Stromal cell of bone marrow (primary cell): ENCODE measurements at regions not wholly inside any gene's neighbourhood (a gene's known extent, or its start where the extent isn't known, plus 50 kb on each side); places are given as distances from the start of the nearest gene placed in this dataset.
"Not testable (repeated sequence)": the region's sequence is repeated elsewhere in the genome, so short reads cannot be mapped to it uniquely, and the experiment has no call there.

Experiments used
- DNase-seq: peaks from one replicate; pipeline ENCODE4 v3.0.0-alpha.2; 2012; ENCODE audit warnings: low read depth

DNA sequence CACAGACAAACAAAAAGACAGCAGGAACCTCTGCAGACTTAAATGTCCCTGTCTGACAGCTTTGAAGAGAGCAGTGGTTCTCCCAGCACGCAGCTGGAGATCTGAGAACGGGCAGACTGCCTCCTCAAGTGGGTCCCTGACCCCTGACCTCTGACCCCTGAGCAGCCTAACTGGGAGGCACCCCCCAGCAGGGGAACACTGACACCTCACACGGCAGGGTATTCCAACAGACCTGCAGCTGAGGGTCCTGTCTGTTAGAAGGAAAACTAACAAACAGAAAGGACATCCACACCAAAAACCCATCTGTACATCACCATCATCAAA, 182.3 kb upstream of the NECTIN3 start:
- not testable (repeated sequence) for DNase-seq

GRCh38 chr3:110894574-110894973, 177.0 kb upstream of the NECTIN3 start:
- no peak for DNase-seq

DNA sequence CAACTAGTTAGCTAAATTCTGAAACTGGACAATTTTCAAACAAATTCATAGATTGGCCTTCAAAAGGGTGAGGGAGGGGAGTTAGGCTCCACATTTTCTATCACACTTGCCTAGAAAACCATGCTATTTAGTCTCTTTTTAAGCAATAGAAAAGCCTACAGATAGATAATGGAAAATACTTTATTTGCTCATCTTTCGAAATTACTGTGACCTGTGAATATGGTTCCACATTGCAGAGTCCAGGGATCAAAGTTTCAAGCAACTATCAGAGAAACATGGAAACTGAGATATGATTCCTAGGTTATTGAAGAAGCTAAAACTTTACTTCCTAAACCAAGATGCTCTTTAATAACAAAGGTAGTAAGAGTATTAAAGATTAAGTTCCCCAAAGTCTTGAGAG, 176.6 kb upstream of the NECTIN3 start:
- DNase-seq, result no peak

- no peak for DNase-seq
Measured at GRCh38 chr3:110897046-110897445, 174.6 kb upstream of the NECTIN3 start.

GRCh38 chr3:110900576-110900975, 171.0 kb upstream of the NECTIN3 start:
- peak; percentile 47 for DNase-seq

- no peak for DNase-seq
Measured at GRCh38 chr3:110901536-110901935, 170.1 kb upstream of the NECTIN3 start.

- DNase-seq, result no peak
Measured at GRCh38 chr3:110902453-110903085, 169.0 kb upstream of the NECTIN3 start.

- DNase-seq, result no peak
Measured at GRCh38 chr3:110903771-110904519, 167.7 kb upstream of the NECTIN3 start.

GRCh38 chr3:110904520-110904890, 167.1 kb upstream of the NECTIN3 start:
- DNase-seq, result no peak

DNA sequence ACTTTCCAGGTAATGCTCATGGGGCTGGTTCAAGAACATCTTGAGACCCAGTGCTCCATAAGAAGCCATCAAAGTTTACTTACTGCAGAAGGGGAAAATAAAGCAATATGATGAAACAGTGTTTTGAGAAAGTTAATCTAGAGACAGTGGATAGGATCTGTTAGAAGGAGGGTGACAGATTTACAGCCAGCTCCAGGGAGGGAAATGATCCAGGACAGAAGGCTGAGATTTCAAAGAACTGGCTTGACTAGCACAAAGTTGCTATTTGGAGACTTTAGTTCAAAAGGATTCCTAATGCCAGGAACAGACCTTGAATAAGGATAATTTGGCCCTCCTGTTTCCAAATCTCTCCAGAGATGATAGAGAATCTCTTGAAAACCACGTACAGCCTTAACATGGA, 166.5 kb upstream of the NECTIN3 start:
- no peak for DNase-seq

- no peak for DNase-seq
Measured at GRCh38 chr3:110909839-110910238, 161.8 kb upstream of the NECTIN3 start.

- DNase-seq, result no peak
Measured at GRCh38 chr3:110910346-110910955, 161.2 kb upstream of the NECTIN3 start.

DNA sequence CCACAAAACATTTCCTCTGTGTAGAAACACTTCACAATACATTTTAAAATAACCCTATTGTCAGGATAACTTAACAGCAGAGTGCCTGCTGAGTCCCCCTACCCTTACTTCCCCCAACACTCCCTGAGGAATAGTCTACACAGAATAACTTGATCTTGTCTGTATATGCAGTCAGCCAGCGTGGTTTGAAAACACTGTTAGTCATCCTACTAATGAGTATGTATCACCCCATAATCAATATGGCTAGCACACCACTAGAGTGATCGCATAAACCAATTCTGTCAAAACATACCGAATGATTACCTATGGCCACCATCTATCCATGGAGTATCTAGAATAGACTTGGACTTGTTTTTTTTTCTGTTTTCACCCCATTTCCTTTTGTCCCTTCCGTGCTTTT, 152.7 kb upstream of the NECTIN3 start:
- no peak for DNase-seq

GRCh38 chr3:110925798-110926197, 145.8 kb upstream of the NECTIN3 start:
- DNase-seq, result no peak

GRCh38 chr3:110928016-110928662, 143.5 kb upstream of the NECTIN3 start:
- DNase-seq, result no peak

- DNase-seq, result no peak
Measured at GRCh38 chr3:110929816-110930215, 141.8 kb upstream of the NECTIN3 start.

- DNase-seq, result peak; percentile 3
Measured at GRCh38 chr3:110932567-110932966, 139.0 kb upstream of the NECTIN3 start.

- no peak for DNase-seq
Measured at GRCh38 chr3:110933821-110934426, 137.7 kb upstream of the NECTIN3 start.

GRCh38 chr3:110938629-110939028, 133.0 kb upstream of the NECTIN3 start:
- DNase-seq, result no peak

GRCh38 chr3:110940055-110940454, 131.6 kb upstream of the NECTIN3 start:
- no peak for DNase-seq

GRCh38 chr3:110944782-110945181, 126.8 kb upstream of the NECTIN3 start:
- no peak for DNase-seq

DNA sequence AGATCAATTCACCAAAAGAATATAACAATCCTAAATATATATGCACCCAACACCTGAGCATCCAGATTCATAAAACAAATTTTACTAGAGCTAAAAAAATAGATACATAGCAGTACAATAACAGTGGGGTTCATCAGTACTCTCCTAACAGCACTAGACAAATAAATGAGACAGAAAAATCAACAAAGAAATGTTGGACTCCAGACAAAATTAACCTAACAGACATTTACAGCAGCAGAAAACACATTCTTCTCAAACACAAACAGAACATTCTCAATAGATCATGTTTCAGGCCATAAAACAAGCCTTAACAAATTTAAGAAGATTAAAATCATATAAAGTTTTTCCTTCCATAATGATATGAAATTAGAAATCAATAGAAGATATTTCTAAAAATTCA, 124.8 kb upstream of the NECTIN3 start:
- no peak for DNase-seq

GRCh38 chr3:110949194-110949593, 122.4 kb upstream of the NECTIN3 start:
- not testable (repeated sequence) for DNase-seq
